IMR-90 (cell line): ENCODE measurements at regions not wholly inside any gene's neighbourhood (a gene's known extent, or its start where the extent isn't known, plus 50 kb on each side); places are given as distances from the start of the nearest gene placed in this dataset.

ENCODE experiments used
- CEBPB ChIP-seq: IDR thresholded peaks from 2 replicates; pipeline ENCODE4 v1.6.1; 2012; ENCODE audit warnings: low read depth, low read length, improper control_type of control experiment
- CHD1 ChIP-seq: IDR thresholded peaks from 2 replicates; pipeline ENCODE4 v1.6.1; 2012; ENCODE audit warnings: low read depth, low read length, improper control_type of control experiment
- NFE2L2 ChIP-seq: fragments of 150-350 bp; IDR thresholded peaks from 2 replicates; pipeline ENCODE4 v1.6.1; 2016; ENCODE audit warnings: low read depth, mild to moderate bottlenecking, low read length
- POLR2A ChIP-seq: IDR thresholded peaks from 2 replicates; pipeline ENCODE4 v1.6.1; 2012; ENCODE audit warnings: mild to moderate bottlenecking, low read depth, low read length
- RAD21 ChIP-seq: IDR thresholded peaks from 2 replicates; pipeline ENCODE4 v1.6.1; 2012; ENCODE audit warnings: low read length, improper control_type of control experiment
- RFX5 ChIP-seq: IDR thresholded peaks from 2 replicates; pipeline ENCODE4 v1.8.0; 2012; ENCODE audit warnings: low read depth, mild to moderate bottlenecking, low read length, moderate library complexity
- SMC3 ChIP-seq: fragments of 150-350 bp; IDR thresholded peaks from 2 replicates; pipeline ENCODE4 v1.6.1; 2016; ENCODE audit warnings: low read depth, mild to moderate bottlenecking, antibody characterized with exemption, low read length, moderate library complexity
- TF ChIP-seq, protein P1 (sequence below): conservative IDR thresholded peaks from 2 replicates; pipeline ENCODE4 v1.5.1; 2012; ENCODE audit warnings: mild to moderate bottlenecking, low read depth, low read length, improper control_type of control experiment

DNA sequence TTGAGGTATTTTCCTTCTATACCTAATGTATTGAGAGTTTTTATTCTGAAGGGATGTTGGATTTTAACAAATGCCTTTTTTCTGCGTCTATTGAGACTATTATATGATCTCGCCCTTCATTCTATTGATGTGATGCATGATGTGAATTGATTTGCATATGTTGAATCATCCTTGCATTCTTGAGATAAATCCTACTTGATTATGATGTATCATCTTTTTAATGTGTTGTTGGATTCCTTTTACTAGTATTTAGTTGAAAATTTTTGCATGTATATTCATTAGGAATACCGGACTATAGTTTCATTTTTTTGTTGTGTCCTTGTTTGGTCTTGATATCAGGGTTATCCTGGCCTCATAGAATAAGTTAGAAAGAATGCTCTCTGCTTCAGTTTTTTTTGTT is 169.7 kb downstream of the NPR3 start:
- TF ChIP-seq POLR2A (no peak), NFE2L2 (no peak), CHD1 (no peak), CEBPB (no peak), SMC3 (no peak), RFX5 (no peak), RAD21 (no peak)
- TF ChIP-seq, protein P1, sequence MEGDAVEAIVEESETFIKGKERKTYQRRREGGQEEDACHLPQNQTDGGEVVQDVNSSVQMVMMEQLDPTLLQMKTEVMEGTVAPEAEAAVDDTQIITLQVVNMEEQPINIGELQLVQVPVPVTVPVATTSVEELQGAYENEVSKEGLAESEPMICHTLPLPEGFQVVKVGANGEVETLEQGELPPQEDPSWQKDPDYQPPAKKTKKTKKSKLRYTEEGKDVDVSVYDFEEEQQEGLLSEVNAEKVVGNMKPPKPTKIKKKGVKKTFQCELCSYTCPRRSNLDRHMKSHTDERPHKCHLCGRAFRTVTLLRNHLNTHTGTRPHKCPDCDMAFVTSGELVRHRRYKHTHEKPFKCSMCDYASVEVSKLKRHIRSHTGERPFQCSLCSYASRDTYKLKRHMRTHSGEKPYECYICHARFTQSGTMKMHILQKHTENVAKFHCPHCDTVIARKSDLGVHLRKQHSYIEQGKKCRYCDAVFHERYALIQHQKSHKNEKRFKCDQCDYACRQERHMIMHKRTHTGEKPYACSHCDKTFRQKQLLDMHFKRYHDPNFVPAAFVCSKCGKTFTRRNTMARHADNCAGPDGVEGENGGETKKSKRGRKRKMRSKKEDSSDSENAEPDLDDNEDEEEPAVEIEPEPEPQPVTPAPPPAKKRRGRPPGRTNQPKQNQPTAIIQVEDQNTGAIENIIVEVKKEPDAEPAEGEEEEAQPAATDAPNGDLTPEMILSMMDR, result no peak
